Caco-2 (cell line): ENCODE measurements at regions not wholly inside any gene's neighbourhood (a gene's known extent, or its start where the extent isn't known, plus 50 kb on each side); places are given as distances from the start of the nearest gene placed in this dataset.

Experiments used
- BruUV-seq: library from RNA; stranded (reverse); fragments of 400-500 nt; replicated peaks from 2 replicates; lab custom pipeline; 2021; lab: Mats Ljungman, UMichigan
- CTCF ChIA-PET: fragments of 300-600 bp; sonication (Branson Sonifier 250); formaldehyde crosslinking; loops from one replicate; lab custom pipeline; 2022; ENCODE audit warnings: antibody characterized with exemption; lab: Charles Lee
- POLR2A ChIA-PET: fragments of 300-600 bp; sonication (Branson Sonifier 250); formaldehyde crosslinking; loops from one replicate; lab custom pipeline; 2022; ENCODE audit warnings: antibody characterized with exemption; lab: Charles Lee
- DNase-seq, 2 experiments: peaks; one replicate each; pipeline versions ENCODE4 v3.0.0 to v3.0.0-alpha.2; 2020 to 2022
- H3K27me3 ChIP-seq: replicated peaks from 2 replicates; pipeline ENCODE4 v1.6.0; 2011; ENCODE audit warnings: low read length; ENCODE audit not compliant: control insufficient read depth, insufficient read depth
- H3K36me3 ChIP-seq: 2 replicates; pipeline ENCODE4 v1.5.1; 2011; ENCODE audit warnings: low read length; ENCODE audit not compliant: control insufficient read depth, insufficient read depth
- H3K4me1 ChIP-seq: fragments of 250-450 bp; sonication (Bioruptor Pico); 2 replicates; pipeline ENCODE4 v1.5.1; 2020; ENCODE audit warnings: mild to moderate bottlenecking
- H3K4me3 ChIP-seq: 2 replicates; pipeline ENCODE4 v1.5.1; 2011; ENCODE audit warnings: low read depth, mild to moderate bottlenecking, control low read depth, low read length
- H3K9me3 ChIP-seq: fragments of 250-450 bp; sonication (Bioruptor Pico); 2 replicates; pipeline ENCODE4 v1.5.1; 2020; ENCODE audit warnings: mild to moderate bottlenecking, moderate library complexity
- H3K27ac Mint-ChIP-seq: one replicate; pipeline ENCODE4 v1.8.0; 2022; ENCODE audit warnings: mixed read lengths; ENCODE audit not compliant: unreplicated experiment
- H3K27me3 Mint-ChIP-seq: one replicate; pipeline ENCODE4 v1.8.0; 2022; ENCODE audit warnings: mixed read lengths; ENCODE audit not compliant: insufficient read depth, unreplicated experiment
- H3K36me3 Mint-ChIP-seq: one replicate; pipeline ENCODE4 v1.8.0; 2022; ENCODE audit warnings: mild to moderate bottlenecking, mixed read lengths; ENCODE audit not compliant: insufficient read depth, unreplicated experiment
- H3K4me1 Mint-ChIP-seq: one replicate; pipeline ENCODE4 v1.8.0; 2022; ENCODE audit warnings: low read depth, mixed read lengths; ENCODE audit not compliant: unreplicated experiment
- H3K4me3 Mint-ChIP-seq: one replicate; pipeline ENCODE4 v1.8.0; 2022; ENCODE audit warnings: mild to moderate bottlenecking, moderate library complexity, mixed read lengths; ENCODE audit not compliant: unreplicated experiment
- H3K9me3 Mint-ChIP-seq: one replicate; pipeline ENCODE4 v1.8.0; 2022; ENCODE audit warnings: mixed read lengths; ENCODE audit not compliant: unreplicated experiment
- intact Hi-C: fragments of 100-400 bp; cut with micrococcal nuclease; formaldehyde crosslinking; loops from one replicate; pipeline ENCODE4 v1.10.0; 2022; ENCODE audit not compliant: unreplicated experiment
- TF ChIP-seq, protein P1 (sequence below), 2 experiments: fragments of 200-600 bp in 1 of 2; IDR thresholded peaks; 1 replicate in 1 of 2; 2 replicates in 1 of 2; pipeline versions ENCODE4 v1.5.1 to v1.8.0; 2011 to 2022; ENCODE audit warnings: antibody characterized with exemption in 1 of 2, control low read depth in 1 of 2, inconsistent platforms in 1 of 2, low read depth in 1 of 2, low read length in 1 of 2, mild to moderate bottlenecking in 1 of 2, moderate library complexity in 1 of 2; ENCODE audit not compliant: insufficient read depth in 1 of 2, severe bottlenecking in 1 of 2, unreplicated experiment in 1 of 2

DNA sequence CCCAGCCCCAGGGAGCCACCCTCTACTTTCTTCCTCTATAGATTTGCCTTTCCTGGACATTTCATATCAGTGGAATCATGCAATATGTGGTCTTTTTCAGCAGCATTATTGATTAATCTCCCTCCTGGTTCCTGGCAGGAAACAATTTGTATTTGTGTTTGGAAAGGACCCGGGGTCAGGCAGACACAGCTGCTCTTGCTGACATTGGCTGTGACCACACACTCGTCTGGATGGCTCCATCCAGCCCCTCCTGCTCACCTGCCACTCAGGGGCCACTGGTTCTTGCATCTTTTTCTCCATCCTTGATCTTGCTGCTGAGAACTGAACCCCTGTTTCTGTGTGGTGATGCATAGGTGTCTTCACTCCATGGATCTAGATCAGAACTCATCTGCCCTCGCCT is 176.6 kb upstream of the MKI67 start:
- H3K9me3 ChIP-seq: no peaks in the 10 kb centered on the region
- ChIA-PET POLR2A (no interaction called here), CTCF (no interaction called here)
- no peaks in the 10 kb centered on the region for H3K4me1 ChIP-seq
- peaks cover 23% of the 10 kb centered on the region for H3K9me3 Mint-ChIP-seq
- H3K36me3 ChIP-seq: no peaks in the 10 kb centered on the region
- TF ChIP-seq, protein P1, sequence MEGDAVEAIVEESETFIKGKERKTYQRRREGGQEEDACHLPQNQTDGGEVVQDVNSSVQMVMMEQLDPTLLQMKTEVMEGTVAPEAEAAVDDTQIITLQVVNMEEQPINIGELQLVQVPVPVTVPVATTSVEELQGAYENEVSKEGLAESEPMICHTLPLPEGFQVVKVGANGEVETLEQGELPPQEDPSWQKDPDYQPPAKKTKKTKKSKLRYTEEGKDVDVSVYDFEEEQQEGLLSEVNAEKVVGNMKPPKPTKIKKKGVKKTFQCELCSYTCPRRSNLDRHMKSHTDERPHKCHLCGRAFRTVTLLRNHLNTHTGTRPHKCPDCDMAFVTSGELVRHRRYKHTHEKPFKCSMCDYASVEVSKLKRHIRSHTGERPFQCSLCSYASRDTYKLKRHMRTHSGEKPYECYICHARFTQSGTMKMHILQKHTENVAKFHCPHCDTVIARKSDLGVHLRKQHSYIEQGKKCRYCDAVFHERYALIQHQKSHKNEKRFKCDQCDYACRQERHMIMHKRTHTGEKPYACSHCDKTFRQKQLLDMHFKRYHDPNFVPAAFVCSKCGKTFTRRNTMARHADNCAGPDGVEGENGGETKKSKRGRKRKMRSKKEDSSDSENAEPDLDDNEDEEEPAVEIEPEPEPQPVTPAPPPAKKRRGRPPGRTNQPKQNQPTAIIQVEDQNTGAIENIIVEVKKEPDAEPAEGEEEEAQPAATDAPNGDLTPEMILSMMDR (IDR thresholded peaks at IDR 0.05; ENCODE audit: insufficient read depth in 1 of 2, low read depth in 1 of 2, low read length in 1 of 2, severe bottlenecking in 1 of 2, unreplicated experiment in 1 of 2): no peak
- H3K4me3 Mint-ChIP-seq: no peak overlapping the region
- H3K4me1 Mint-ChIP-seq: no peaks in the 10 kb centered on the region
- no peak overlapping the region for H3K27ac Mint-ChIP-seq
- no peaks in the 10 kb centered on the region for H3K36me3 Mint-ChIP-seq
- peaks cover 12% of the 10 kb centered on the region for H3K27me3 Mint-ChIP-seq
- intact Hi-C loops: no loop called here
- no peaks in the 10 kb centered on the region for H3K27me3 ChIP-seq
- no peak overlapping the region for H3K4me3 ChIP-seq
- no TSS peak for BruUV-seq
- no peak for DNase-seq

DNA sequence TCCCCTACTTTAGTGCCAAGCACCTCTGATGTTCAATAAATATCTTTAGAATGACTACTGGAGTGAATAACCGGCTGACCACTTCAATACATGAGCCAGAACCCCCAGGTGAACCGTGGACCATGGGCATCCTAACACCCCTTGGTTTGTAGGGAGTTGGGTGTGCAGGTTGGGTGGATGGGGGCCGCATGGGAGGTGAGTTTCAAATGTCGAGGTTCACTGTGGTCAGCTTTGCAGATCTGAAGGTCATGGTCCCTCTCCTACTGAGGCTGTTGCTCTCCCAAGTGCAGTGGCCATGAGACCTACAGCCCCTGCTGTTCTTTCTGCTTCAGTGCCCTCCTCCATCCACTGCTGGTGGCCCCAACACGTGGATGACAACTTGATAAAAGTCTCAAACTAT is 178.0 kb upstream of the MKI67 start:
- BruUV-seq: no TSS peak
- TF ChIP-seq, protein P1 (IDR thresholded peaks at IDR 0.05; ENCODE audit: insufficient read depth in 1 of 2, low read depth in 1 of 2, low read length in 1 of 2, severe bottlenecking in 1 of 2, unreplicated experiment in 1 of 2): no peak
- H3K9me3 Mint-ChIP-seq: peaks cover 23% of the 10 kb centered on the region
- no peak overlapping the region for H3K4me3 Mint-ChIP-seq
- Histone ChIP-seq H3K27me3 (no peaks in the 10 kb centered on the region), H3K4me1 (no peaks in the 10 kb centered on the region), H3K9me3 (no peaks in the 10 kb centered on the region), H3K36me3 (no peaks in the 10 kb centered on the region), H3K4me3 (no peak overlapping the region)
- H3K4me1 Mint-ChIP-seq: no peaks in the 10 kb centered on the region
- DNase-seq: no peak
- peaks cover 19% of the 10 kb centered on the region for H3K27me3 Mint-ChIP-seq
- no peak overlapping the region for H3K27ac Mint-ChIP-seq
- ChIA-PET CTCF (no interaction called here), POLR2A (no interaction called here)
- intact Hi-C loops: no loop called here
- H3K36me3 Mint-ChIP-seq: no peaks in the 10 kb centered on the region

DNA sequence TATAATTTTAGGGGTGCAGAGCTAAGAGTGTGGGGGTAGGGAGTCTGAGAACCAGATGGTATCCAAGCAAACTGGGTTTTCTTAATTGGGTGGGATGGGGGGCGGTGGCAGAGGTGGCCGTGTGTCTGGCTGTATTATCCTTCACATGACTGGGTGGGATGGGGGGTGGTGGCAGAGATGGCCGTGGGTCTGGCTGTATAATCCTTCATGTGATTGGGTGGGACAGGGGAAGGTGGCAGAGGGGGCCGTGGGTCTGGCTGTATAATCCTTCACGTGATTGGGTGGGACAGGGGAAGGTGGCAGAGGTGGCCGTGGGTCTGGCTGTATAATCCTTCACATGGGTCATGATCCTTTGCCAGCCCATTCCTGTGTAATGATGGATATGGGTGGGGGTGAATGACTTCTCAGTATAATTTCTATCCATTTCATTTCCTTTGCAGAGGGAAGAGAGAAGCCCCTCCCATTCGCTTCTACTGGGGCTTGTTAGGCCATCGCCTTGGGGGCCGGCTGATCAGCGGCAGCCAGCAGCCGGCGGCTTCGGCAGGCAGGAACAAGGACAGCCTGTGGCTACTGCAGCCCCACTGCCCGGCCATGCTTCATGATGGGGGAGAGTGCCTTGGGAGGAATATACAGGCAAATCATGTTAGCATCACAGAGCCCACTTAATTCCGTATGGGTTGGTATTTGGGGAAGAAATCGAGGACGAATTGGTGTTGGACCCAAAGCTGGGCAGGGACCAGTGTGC is 179.6 kb upstream of the MKI67 start:
- no peaks in the 10 kb centered on the region for H3K4me1 ChIP-seq
- no peak for DNase-seq
- ChIA-PET CTCF (no interaction called here), POLR2A (no interaction called here)
- H3K4me3 Mint-ChIP-seq: no peak overlapping the region
- H3K27me3 Mint-ChIP-seq: peaks cover 13% of the 10 kb centered on the region
- H3K4me3 ChIP-seq: no peak overlapping the region
- H3K36me3 ChIP-seq: no peaks in the 10 kb centered on the region
- no peak overlapping the region for H3K27ac Mint-ChIP-seq
- TF ChIP-seq, protein P1 (IDR thresholded peaks at IDR 0.05; ENCODE audit: insufficient read depth in 1 of 2, low read depth in 1 of 2, low read length in 1 of 2, severe bottlenecking in 1 of 2, unreplicated experiment in 1 of 2): no peak
- H3K4me1 Mint-ChIP-seq: no peaks in the 10 kb centered on the region
- no peaks in the 10 kb centered on the region for H3K36me3 Mint-ChIP-seq
- no peaks in the 10 kb centered on the region for H3K9me3 ChIP-seq
- H3K27me3 ChIP-seq: no peaks in the 10 kb centered on the region
- peaks cover 12% of the 10 kb centered on the region for H3K9me3 Mint-ChIP-seq
- no TSS peak for BruUV-seq
- intact Hi-C loops: no loop called here
